Naive thymus-derived CD4-positive, alpha-beta T cell (primary cell): ENCODE measurements at regions not wholly inside any gene's neighbourhood (a gene's known extent, or its start where the extent isn't known, plus 50 kb on each side); places are given as distances from the start of the nearest gene placed in this dataset.
"Not testable (repeated sequence)": the region's sequence is repeated elsewhere in the genome, so short reads cannot be mapped to it uniquely, and the experiment has no call there.

Experiments used
- ATAC-seq: fragments of 150-1000 bp; cut with Tn5 transposase; 2 replicates; pipeline ENCODE4 v1.10.0; 2021; ENCODE audit warnings: mild to moderate bottlenecking, moderate library complexity
- CTCF ChIA-PET: fragments of 350-600 bp; sonication (Branson Sonifier 250); formaldehyde crosslinking; loops from one replicate; lab custom pipeline; 2021; ENCODE audit warnings: antibody characterized with exemption; lab: Charles Lee
- POLR2A ChIA-PET: fragments of 350-600 bp; sonication (Branson Sonifier 250); formaldehyde crosslinking; loops from one replicate; lab custom pipeline; 2021; ENCODE audit warnings: antibody characterized with exemption, inconsistent platforms; lab: Charles Lee
- DNase-seq, 9 donors: peaks; one replicate each; pipeline versions ENCODE4 v3.0.0 to v3.0.0-alpha.2; 2020 to 2022; ENCODE audit warnings: mixed read lengths in 1 of 9
- H3K27ac ChIP-seq: one replicate; pipeline ENCODE4 v1.7.0; 2013; ENCODE audit warnings: mild to moderate bottlenecking, low read depth, low read length, moderate library complexity
- H3K27me3 ChIP-seq, 2 donors: one replicate each; pipeline ENCODE4 v1.7.0; 2013; ENCODE audit warnings: low read length in 2 of 2, mild to moderate bottlenecking in 2 of 2, moderate library complexity in 2 of 2; ENCODE audit not compliant: control insufficient read depth in 2 of 2, insufficient read depth in 2 of 2
- H3K36me3 ChIP-seq, 3 experiments: 1 replicate in 2 of 3; 2 replicates in 1 of 3; pipeline ENCODE4 v1.7.0; 2013; ENCODE audit warnings: low read length in 3 of 3, mild to moderate bottlenecking in 3 of 3, moderate library complexity in 1 of 3; ENCODE audit not compliant: insufficient read depth in 3 of 3, control insufficient read depth in 2 of 3
- H3K4me1 ChIP-seq, 2 donors: one replicate each; pipeline ENCODE4 v1.7.0; 2013; ENCODE audit warnings: low read length in 2 of 2, mild to moderate bottlenecking in 2 of 2, moderate library complexity in 1 of 2; ENCODE audit not compliant: control insufficient read depth in 2 of 2, insufficient read depth in 2 of 2
- H3K4me3 ChIP-seq: 2 replicates; pipeline ENCODE4 v1.7.0; 2013; ENCODE audit warnings: mild to moderate bottlenecking, low read length
- H3K9me3 ChIP-seq, 3 experiments: 1 replicate in 2 of 3; 2 replicates in 1 of 3; pipeline ENCODE4 v1.7.0; 2013; ENCODE audit warnings: low read length in 3 of 3; ENCODE audit not compliant: control insufficient read depth in 2 of 3
- H3K27ac Mint-ChIP-seq, 9 donors: one replicate each; pipeline ENCODE4 v1.8.0; 2020 to 2022; ENCODE audit warnings: mixed read lengths in 9 of 9, mild to moderate bottlenecking in 8 of 9, moderate library complexity in 5 of 9, inconsistent platforms in 2 of 9
- H3K27me3 Mint-ChIP-seq, 5 donors: one replicate each; pipeline ENCODE4 v1.8.0; 2021 to 2022; ENCODE audit warnings: mixed read lengths in 5 of 5, mild to moderate bottlenecking in 1 of 5
- H3K36me3 Mint-ChIP-seq, 5 donors: one replicate each; pipeline ENCODE4 v1.8.0; 2020 to 2022; ENCODE audit warnings: mixed read lengths in 5 of 5, mild to moderate bottlenecking in 3 of 5, inconsistent platforms in 1 of 5
- H3K4me1 Mint-ChIP-seq, 7 donors: one replicate each; pipeline ENCODE4 v1.8.0; 2020 to 2022; ENCODE audit warnings: mixed read lengths in 7 of 7, mild to moderate bottlenecking in 3 of 7, inconsistent platforms in 1 of 7
- H3K4me3 Mint-ChIP-seq, 10 donors: one replicate each; pipeline ENCODE4 v1.8.0; 2020 to 2022; ENCODE audit warnings: mild to moderate bottlenecking in 10 of 10, mixed read lengths in 10 of 10, moderate library complexity in 6 of 10, inconsistent platforms in 2 of 10
- H3K9me3 Mint-ChIP-seq, 11 donors: one replicate each; pipeline ENCODE4 v1.8.0; 2020 to 2022; ENCODE audit warnings: mixed read lengths in 11 of 11, mild to moderate bottlenecking in 4 of 11, inconsistent platforms in 1 of 11, moderate library complexity in 1 of 11
- intact Hi-C, 2 donors: fragments of 100-400 bp; cut with micrococcal nuclease; formaldehyde crosslinking; loops; one replicate each; pipeline ENCODE4 v1.15.1; 2023

DNA sequence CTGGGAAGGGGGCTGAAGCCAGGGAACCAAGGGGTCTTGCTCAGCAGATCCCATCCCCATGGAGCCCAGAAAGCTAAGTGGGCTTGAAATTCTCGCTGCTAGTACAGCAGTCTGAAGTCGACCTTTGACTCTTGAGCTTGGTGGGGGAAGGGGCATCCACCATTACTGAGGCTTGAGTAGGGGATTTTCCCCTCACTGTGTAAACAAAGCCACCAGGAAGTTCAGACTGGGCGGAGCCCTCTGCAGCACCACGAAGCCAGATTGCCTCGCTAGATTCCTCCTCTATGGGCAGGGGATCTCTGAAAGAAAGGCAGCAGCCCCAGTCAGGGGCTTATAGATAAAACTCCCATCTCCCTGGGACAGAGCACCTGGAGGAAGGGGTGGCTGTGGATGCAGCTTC lies 210.6 kb downstream of the OTOL1 start:
- H3K4me3 Mint-ChIP-seq, intact Hi-C loops, H3K27me3 ChIP-seq, H3K4me3 ChIP-seq, CTCF ChIA-PET, POLR2A ChIA-PET, H3K36me3 Mint-ChIP-seq, H3K36me3 ChIP-seq, H3K27me3 Mint-ChIP-seq, H3K27ac ChIP-seq, ATAC-seq, H3K9me3 ChIP-seq, DNase-seq, H3K27ac Mint-ChIP-seq, H3K4me1 ChIP-seq, H3K4me1 Mint-ChIP-seq: not testable (repeated sequence)
- peaks cover 0 to 18% (median 6%) of the 10 kb centered on the region in 11 donors for H3K9me3 Mint-ChIP-seq

GRCh38 chr3:161713731-161714130 lies 217.1 kb downstream of the OTOL1 start:
- H3K4me1 Mint-ChIP-seq = no peaks in the 10 kb centered on the region
- H3K27me3 Mint-ChIP-seq = no peaks in the 10 kb centered on the region
- DNase-seq (no peak), ATAC-seq (no peak)
- no peak overlapping the region for H3K27ac ChIP-seq
- H3K9me3 ChIP-seq = no peaks in the 10 kb centered on the region
- peaks cover 0 to 18% (median 5%) of the 10 kb centered on the region in 11 donors for H3K9me3 Mint-ChIP-seq
- H3K4me3 Mint-ChIP-seq = no peak overlapping the region
- H3K27me3 ChIP-seq = no peaks in the 10 kb centered on the region
- POLR2A ChIA-PET = no interaction called here
- H3K4me3 ChIP-seq = no peak overlapping the region
- H3K36me3 ChIP-seq = no peaks in the 10 kb centered on the region
- H3K27ac Mint-ChIP-seq = no peak overlapping the region
- peaks cover 0 to 5% (median 0%) of the 10 kb centered on the region in 5 donors for H3K36me3 Mint-ChIP-seq
- intact Hi-C loops = no loop called here
- CTCF ChIA-PET = no interaction called here
- H3K4me1 ChIP-seq = no peaks in the 10 kb centered on the region

DNA sequence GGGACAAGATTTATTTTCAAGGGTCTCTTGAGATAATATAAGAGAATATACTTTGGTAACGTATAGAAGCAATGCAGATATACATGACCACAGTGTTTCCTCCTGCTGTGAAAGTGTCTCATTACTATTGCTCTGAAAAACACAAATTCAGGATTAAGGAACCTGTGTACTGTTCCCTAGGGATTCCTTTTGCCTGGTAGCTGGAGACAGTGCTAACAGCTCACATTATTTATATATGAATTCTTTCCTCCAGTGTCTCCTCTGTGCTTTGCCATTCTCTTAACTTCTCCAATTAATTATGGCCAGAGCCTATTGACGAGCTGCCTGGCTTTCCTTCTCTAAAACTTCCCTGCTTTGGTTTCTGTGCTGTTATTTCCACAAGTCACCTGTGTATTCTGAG lies 235.4 kb downstream of the OTOL1 start:
- POLR2A ChIA-PET = no interaction called here
- Mint-ChIP-seq H3K4me3 (no peak overlapping the region), H3K36me3 (no peaks in the 10 kb centered on the region), H3K9me3 (peaks cover 0 to 9% (median 0%) of the 10 kb centered on the region in 11 donors), H3K4me1 (no peaks in the 10 kb centered on the region), H3K27ac (no peak overlapping the region), H3K27me3 (no peaks in the 10 kb centered on the region)
- H3K4me3 ChIP-seq = no peak overlapping the region
- no peaks in the 10 kb centered on the region for H3K4me1 ChIP-seq
- H3K27me3 ChIP-seq = no peaks in the 10 kb centered on the region
- CTCF ChIA-PET = no interaction called here
- intact Hi-C loops = no loop called here
- H3K9me3 ChIP-seq = no peaks in the 10 kb centered on the region
- H3K36me3 ChIP-seq = no peaks in the 10 kb centered on the region
- DNase-seq (no peak), ATAC-seq (no peak)
- H3K27ac ChIP-seq = no peak overlapping the region

DNA sequence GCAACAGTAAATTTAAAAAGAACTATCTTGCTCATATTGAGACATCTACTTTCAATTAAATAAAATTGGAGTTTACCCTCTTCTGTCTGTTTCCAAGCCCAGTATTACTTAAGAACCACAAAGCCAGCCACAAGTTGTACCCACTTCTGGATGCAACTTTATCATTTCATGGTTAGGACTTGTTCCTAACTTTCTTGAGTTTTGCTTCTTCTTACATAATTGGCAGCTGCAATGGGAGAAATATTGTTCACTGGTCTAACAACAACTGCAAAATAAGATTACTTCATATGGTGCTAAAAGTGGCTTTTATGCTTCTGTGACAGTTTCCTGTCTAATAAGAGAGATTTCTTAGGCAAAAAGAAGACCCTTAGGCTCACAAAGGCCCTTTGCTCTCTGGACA lies 240.6 kb downstream of the OTOL1 start:
- H3K27me3 Mint-ChIP-seq = no peaks in the 10 kb centered on the region
- peaks cover 0 to 8% (median under 1%) of the 10 kb centered on the region in 11 donors for H3K9me3 Mint-ChIP-seq
- ChIA-PET POLR2A (no interaction called here), CTCF (no interaction called here)
- intact Hi-C loops = no loop called here
- H3K4me1 Mint-ChIP-seq = no peaks in the 10 kb centered on the region
- DNase-seq = no peak
- H3K4me3 Mint-ChIP-seq = no peak overlapping the region
- Histone ChIP-seq H3K4me1 (no peaks in the 10 kb centered on the region), H3K4me3 (no peak overlapping the region), H3K36me3 (no peaks in the 10 kb centered on the region), H3K9me3 (no peaks in the 10 kb centered on the region), H3K27me3 (no peaks in the 10 kb centered on the region), H3K27ac (no peak overlapping the region)
- H3K36me3 Mint-ChIP-seq = no peaks in the 10 kb centered on the region
- ATAC-seq = no peak
- no peak overlapping the region for H3K27ac Mint-ChIP-seq

DNA sequence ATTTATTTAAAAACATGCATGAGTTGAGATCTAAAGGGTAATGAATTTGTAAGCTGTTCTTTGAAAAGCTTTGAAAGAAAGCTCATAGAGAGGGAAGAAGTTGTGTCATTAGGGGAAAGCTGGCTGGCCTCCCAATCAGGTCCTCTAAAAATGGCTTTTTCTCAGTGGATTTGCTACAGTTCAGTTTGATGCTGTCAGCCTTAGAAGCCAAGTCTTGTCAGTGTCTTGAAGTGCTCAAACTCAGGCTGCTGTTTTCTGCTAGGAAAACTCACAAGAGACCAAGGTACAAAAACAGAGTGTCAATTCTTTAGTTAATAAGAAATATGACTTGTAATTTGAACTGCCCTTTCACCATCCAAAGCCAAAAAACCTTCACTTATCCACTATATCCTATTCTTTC lies 243.8 kb downstream of the OTOL1 start:
- Mint-ChIP-seq H3K9me3 (peaks cover 0 to 8% (median 2%) of the 10 kb centered on the region in 11 donors), H3K27me3 (no peaks in the 10 kb centered on the region), H3K27ac (no peak overlapping the region), H3K36me3 (no peaks in the 10 kb centered on the region), H3K4me1 (no peaks in the 10 kb centered on the region), H3K4me3 (no peak overlapping the region)
- ChIA-PET CTCF (no interaction called here), POLR2A (no interaction called here)
- Histone ChIP-seq H3K4me1 (no peaks in the 10 kb centered on the region), H3K9me3 (no peaks in the 10 kb centered on the region), H3K27ac (no peak overlapping the region), H3K27me3 (no peaks in the 10 kb centered on the region), H3K4me3 (no peak overlapping the region), H3K36me3 (no peaks in the 10 kb centered on the region)
- no peak for ATAC-seq
- intact Hi-C loops = no loop called here
- no peak for DNase-seq

DNA sequence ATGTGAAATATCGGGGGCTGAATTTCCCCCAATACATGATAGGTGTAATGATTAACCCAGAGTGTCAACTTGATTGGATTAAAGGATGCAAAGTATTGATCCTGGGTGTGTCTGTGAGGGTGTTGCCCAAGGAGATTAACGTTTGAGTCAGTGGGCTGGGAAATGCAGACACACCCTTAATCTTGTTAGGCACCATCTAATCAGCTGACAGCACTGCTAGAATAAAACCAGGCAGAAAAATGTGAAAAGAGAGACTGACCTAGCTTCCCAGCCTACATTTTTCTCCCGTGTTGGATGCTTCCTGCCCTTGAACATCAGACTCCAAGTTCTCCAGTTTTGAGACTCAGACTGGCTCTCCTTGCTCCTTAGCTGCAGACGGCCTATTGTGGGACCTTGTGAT lies 247.8 kb downstream of the OTOL1 start:
- H3K36me3 Mint-ChIP-seq = no peaks in the 10 kb centered on the region
- H3K27ac Mint-ChIP-seq = no peak overlapping the region
- intact Hi-C loops = no loop called here
- POLR2A ChIA-PET = no interaction called here
- peaks cover 0 to 6% (median 0%) of the 10 kb centered on the region in 11 donors for H3K9me3 Mint-ChIP-seq
- DNase-seq (no peak), ATAC-seq (no peak)
- no peaks in the 10 kb centered on the region for H3K4me1 Mint-ChIP-seq
- H3K27me3 Mint-ChIP-seq = no peaks in the 10 kb centered on the region
- H3K9me3 ChIP-seq = no peaks in the 10 kb centered on the region
- no peak overlapping the region for H3K4me3 ChIP-seq
- H3K27me3 ChIP-seq = no peaks in the 10 kb centered on the region
- no peak overlapping the region for H3K27ac ChIP-seq
- CTCF ChIA-PET = no interaction called here
- H3K4me1 ChIP-seq = no peaks in the 10 kb centered on the region
- no peaks in the 10 kb centered on the region for H3K36me3 ChIP-seq
- no peak overlapping the region for H3K4me3 Mint-ChIP-seq

- DNase-seq = no peak
- Mint-ChIP-seq H3K27ac (no peak overlapping the region), H3K9me3 (peaks cover 0 to 6% (median 0%) of the 10 kb centered on the region in 11 donors), H3K27me3 (no peaks in the 10 kb centered on the region), H3K4me1 (no peaks in the 10 kb centered on the region), H3K4me3 (no peak overlapping the region), H3K36me3 (no peaks in the 10 kb centered on the region)
- POLR2A ChIA-PET = no interaction called here
- H3K4me1 ChIP-seq = no peaks in the 10 kb centered on the region
- no peak overlapping the region for H3K4me3 ChIP-seq
- H3K27me3 ChIP-seq = no peaks in the 10 kb centered on the region
- H3K27ac ChIP-seq = no peak overlapping the region
- no peaks in the 10 kb centered on the region for H3K9me3 ChIP-seq
- no peaks in the 10 kb centered on the region for H3K36me3 ChIP-seq
- CTCF ChIA-PET = no interaction called here
- intact Hi-C loops = no loop called here
- no peak for ATAC-seq
These were observed 249.1 kb downstream of the OTOL1 start for GRCh38 chr3:161745741-161746140.
